GM21515 (cell line): ENCODE measurements at regions not wholly inside any gene's neighbourhood (a gene's known extent, or its start where the extent isn't known, plus 50 kb on each side); places are given as distances from the start of the nearest gene placed in this dataset.

Experiments used
- ATAC-seq: cut with Tn5 transposase; IDR thresholded peaks from one replicate; pipeline ENCODE4 v1.9.1; 2021; ENCODE audit not compliant: unreplicated experiment

DNA sequence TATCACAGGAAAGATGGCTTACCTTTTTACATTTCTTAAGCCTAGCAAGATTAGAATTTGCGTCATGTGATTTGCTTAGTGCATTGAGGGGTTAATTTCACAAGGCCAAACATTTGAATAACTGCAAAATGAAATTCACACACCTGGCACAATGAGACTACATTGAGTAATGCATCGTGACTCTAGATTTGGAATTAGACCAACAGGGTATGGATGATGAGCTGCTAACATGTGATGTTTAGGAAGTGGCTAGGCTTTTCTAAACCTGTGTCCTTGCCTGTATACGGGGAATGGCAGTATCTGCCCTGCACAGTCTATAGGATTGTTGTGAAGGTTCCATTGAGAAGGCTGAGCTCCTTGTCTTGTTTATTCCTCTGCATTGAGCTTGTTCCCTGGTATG lies 160.1 kb downstream of the MFSD1 start:
- no peak for ATAC-seq

DNA sequence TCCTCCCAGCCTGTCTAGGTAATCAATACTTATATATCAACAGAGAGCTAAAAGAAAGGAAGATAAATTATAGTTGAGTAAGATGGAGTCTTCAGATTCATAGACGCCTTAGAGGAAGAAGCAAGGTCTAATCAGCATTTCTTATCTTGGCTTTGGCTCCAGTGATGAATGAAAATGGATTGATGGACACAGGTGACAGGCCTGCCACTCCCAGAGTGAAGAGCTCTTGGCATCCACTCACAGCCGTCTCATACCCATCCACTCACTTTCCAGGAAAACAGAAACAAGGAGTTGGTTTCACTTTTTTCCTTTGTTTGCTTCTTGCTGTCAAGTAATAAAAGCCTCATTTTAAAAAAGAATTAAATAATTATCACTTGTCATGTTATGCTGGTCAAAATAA lies 168.2 kb downstream of the MFSD1 start:
- ATAC-seq, result no peak

DNA sequence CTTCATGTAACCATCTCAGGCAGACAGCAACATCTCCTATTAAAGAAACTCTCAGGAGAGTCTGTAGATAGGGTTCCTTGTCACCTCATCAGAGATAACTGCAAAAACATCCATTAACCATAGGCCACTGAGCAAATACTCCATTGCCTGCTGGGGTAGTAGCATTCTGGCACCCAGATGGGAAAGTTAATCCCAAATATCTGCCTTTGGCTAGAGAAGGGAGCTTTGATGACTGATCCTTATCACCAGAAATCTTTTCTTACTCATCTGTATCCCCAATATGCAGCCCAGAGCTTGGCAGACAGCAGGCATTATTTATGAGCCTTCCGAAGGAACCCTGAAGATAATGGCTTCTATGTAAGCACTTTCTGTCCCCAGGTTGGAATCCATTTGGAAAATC lies 173.1 kb downstream of the MFSD1 start:
- ATAC-seq, result no peak

DNA sequence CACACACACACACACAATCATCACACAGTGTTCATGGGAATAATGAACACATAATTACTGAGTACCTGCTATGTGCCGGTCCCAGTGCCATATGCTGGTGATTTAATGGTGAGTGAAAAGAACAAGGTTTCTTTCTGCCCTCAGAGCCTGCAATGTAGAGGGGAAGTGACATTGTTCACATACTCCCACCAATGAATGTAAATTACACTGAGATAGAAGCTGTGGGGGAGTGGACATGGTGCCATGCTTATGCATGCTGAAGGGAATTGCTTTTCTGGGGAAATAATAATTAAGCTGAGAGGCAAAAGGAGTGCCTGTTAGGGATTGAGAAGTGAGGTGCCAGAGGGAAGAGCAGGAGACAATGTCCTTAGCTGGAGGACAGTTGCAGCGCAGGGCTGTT lies 175.1 kb downstream of the MFSD1 start:
- no peak for ATAC-seq

DNA sequence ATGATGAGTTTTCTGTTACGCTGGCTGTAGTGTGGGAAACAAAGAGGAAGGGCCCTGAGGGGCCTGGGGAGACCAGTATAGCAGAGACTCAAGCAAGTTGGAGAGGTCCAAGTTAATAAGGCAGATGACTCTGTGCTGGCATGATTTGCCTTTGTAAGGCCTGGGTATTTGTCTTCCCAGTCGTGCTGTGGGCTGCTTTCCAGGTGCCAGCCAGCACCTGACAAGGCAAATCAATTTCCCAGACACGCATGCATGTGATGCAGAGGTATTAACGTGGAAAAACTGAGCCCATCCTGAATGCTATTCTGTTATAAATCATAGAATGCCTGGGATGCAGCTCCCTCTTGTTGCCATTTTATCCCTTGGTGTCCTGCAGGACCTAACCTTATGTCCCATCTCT lies 175.6 kb downstream of the MFSD1 start:
- no peak for ATAC-seq

DNA sequence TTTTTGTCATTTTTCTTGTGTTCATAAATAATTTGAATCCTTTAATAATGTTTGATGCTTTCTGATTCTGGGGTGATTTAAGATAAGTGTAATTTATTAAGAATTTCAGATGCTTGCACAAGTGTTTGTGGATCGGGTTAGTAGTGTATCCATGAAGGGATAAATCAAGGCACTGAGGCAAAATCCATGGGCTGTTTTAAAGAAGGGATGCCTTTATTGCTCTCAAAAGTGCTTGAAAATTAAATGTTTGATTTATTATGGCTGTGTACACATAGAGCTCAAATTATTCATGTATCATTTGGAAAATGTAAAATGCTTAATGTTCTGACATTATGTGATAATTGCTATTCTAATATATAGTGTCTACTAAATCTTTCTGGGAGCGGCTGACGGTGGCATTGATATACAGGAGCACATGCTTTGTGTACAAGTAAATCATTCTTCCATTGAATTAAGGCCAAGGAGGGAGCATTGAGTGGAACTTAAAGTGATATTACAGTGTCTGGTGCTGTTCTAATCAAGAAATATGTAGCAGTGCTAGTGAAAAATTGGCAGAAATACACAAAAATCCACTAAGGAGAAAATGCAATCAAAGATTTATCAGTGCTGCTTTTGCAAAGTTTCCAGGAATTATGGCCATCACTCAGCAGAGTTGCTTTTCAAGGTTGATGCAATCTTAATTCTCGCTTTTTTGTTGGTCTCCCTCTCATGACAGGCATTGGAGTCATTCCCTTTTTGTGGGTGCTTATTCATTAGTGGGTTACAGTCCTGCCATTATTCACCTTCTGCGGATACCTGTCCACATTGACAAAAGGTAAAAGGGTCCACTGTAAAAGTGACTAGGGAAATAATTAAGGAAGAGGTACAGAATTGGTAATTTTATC lies 181.6 kb downstream of the MFSD1 start:
- no peak for ATAC-seq

DNA sequence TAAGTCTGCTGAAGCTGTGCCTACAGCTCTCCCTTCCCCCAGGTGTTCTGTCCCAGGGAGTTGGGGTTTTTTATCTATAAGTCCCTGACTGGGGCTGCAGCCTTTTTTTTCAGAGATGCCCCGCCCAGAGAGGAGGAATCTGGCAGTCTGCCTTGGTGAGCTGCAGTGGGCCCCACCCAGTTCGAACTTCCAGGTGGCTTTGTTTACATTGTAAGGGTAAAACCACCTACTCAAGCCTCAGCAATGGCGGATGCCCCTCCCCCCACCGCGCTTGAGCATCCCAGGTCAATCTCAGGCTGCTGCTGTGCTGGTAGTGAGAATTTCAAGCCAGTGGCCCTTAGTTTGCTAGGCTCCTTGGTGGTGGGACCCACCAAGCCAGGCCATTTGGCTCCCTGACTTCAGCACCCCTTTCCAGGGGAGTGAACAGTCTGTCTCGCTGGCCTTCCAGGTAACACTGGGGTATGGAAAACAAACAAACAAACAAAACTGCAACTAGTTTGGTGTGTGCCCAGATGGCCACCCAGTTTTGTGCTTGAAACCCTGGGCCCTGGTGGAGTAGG lies 189.4 kb downstream of the MFSD1 start:
- ATAC-seq, result no peak

DNA sequence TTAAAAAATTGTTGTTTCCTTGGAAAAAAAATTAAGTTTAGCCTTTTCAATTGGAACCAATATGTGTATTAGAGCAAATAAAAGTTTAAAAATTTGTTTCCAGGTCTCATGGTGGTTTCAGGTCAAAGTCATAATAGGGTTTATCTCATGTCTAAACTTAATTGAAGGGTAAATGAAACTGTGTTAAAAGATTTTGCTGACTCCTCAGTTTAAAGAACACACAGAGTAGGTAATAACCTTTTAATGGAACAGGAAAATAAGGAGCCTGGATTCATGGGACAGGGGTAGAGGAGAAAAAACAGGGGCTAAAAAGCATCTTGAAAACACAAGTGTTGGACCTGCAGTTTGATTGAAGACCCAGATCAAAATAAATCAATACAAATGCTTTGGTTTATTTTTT lies 190.6 kb downstream of the MFSD1 start:
- no peak for ATAC-seq

DNA sequence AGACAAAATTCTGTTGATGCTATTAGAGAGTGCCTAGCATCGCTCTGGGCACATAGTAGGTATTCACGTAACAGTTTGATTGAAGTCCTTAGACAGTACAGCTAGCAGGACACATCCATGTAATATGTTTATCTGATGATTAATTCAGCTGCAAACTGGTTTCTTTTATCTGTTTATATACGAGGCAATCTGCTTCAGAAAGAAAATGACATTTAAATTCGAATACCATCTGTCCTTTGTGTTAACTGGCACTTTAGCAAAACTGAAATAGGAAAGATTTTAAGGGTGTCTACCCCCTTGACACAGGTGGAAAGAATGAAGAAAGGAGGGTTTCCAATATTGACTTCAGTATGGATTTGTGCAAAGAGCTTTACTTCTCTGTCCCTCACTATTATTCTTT lies 192.5 kb downstream of the MFSD1 start:
- ATAC-seq, result no peak

DNA sequence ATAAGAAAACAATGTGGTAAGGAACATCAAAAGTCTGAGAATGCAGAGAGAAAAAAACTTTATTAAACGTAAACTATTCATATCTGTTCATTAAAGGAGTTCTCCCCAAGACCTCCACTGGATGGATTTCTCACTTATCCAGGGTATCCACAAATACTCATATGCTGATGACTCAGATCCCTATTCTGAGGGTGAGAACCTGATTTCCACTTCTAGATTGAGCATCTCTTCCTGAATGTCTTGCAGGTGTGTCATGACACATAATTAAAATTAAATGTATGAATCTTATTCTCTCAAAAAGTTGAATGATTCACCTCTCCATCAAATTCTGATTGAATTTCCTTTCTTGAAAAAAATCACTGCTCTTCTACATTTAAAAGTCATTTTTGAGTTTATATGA lies 199.9 kb downstream of the MFSD1 start:
- ATAC-seq, result no peak

DNA sequence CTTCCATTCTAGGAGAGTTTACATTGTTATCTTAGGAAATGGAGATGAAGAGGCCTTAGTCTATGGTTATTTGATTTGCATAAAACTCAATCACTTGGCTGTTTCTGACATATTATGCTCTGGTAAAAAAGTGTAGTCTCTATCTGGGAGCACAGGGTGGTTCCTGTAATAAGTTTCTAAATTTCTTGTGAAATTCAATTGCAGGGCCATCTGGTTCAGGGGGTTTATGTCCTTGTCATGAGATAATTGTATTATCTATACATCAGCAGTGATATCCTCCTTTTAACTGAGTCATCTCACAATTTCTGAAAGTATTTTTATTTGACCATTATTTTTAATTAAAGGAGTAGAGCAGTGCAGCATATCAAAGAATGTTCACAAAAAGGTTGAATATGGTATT lies 203.3 kb downstream of the MFSD1 start:
- ATAC-seq, result no peak

DNA sequence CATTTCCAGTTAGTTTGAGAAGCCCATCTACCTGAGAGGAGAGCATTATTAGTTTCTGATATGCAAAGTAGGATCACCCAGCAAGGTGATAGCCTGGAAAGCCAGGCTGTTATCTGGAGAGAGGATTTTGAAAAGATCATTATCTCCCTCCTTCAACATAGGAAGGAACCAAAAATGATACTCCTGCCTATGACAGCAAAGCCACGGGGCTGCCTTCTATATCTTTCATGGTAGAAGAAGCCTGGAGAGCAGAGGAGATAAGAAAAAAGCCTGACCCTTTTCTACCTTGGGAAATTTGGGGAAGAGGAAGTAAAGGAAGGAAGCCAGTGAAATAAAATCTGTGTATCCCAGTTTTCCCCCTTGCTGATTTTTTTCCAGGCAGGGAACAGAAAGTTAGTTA lies 205.5 kb downstream of the MFSD1 start:
- ATAC-seq, result no peak

DNA sequence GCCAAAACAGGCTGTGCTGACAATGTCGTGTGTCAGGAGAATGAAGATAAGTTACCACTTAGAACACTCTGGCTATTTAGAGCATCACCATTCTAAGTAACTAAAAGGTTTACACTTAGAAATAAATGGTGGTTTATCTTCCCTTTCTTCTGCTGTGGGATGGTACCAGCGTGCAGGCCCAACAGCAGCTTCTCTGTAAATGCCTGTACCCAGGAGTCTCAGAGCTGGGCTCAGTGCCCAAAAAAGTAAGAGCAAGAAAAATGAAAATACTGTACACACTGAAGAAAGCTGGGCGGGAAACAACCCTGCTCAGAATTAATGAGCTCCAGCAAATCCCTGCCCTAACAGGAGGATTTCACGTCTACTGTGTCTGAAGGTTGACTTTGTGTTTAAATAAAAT lies 206.5 kb downstream of the MFSD1 start:
- ATAC-seq, result no peak

DNA sequence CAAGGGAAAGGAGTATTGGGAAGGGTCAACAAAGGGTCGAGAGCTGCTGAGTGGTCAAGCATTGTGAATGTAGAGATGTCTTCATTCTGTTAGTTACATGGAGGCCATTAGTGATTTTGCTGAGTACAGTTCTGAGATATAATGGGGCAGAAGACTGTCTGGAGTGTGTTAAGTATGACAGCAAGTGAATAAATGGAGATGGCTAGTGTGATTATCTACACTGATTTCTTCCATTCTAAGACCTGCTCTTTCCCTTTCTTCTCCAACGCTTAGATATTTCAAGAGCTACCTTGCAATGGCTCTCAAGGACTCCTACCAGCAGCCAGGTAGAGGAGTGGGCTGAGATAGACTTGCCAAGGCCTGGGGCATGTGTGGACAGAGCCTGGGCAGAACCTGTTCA lies 216.5 kb downstream of the MFSD1 start:
- ATAC-seq, result no peak

DNA sequence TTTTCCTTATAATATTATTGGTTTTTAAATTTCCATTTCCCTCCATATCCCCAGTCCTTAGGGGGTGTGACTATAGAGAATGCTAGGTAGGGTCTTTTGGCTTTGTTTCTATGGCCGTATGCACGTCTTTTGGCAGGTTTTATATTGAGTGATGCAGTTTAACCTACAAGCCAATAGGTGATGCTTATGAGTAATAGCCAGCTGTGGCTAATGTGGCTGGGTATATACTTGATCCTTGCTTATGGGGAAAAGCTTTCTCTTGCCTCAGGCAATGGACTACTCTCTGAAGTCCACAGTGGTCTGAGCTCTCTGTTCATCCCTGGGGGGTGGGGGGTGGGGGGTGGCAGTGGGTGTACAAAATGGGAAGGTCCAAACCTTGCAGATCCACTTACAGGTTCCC lies 223.9 kb downstream of the MFSD1 start:
- ATAC-seq, result no peak

DNA sequence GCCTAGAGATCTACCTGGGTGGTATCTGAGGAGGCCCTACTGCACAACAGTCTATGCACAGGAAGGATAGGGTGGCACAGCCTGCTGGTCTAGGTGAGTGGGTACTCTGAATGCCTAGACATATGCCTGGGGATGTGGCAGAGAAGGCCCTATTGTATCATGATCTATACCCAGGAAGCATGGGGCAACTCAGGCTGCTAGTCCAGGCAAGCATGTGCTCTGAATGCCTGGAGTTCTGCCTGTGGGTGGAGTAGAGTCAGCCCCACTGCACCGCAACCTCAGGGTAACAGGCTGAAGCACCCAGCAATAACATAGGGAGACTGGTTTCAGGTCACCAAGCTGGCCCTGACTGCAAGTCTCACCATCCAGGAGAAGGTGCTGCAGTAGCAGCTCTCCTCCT lies 224.7 kb downstream of the MFSD1 start:
- no peak for ATAC-seq

DNA sequence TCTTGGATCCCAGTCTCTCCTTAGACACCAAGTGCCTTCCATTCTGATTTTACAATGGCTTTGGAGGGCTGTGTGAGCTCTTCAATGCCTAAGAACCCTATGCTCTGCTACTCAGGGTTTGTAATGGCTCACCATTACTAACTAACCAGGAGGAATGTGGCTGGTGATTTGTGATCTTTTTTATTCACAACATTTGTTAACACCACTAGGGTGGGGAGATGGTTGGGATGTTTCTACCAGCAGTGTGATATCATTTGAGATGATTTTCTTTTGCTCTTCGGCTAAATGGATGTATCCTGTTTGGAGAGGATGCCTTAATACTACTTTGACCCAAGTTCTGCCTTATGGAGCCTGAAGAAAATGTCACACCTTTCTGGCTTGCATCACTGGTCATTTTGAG lies 226.9 kb downstream of the MFSD1 start:
- peak; percentile 6 for ATAC-seq

DNA sequence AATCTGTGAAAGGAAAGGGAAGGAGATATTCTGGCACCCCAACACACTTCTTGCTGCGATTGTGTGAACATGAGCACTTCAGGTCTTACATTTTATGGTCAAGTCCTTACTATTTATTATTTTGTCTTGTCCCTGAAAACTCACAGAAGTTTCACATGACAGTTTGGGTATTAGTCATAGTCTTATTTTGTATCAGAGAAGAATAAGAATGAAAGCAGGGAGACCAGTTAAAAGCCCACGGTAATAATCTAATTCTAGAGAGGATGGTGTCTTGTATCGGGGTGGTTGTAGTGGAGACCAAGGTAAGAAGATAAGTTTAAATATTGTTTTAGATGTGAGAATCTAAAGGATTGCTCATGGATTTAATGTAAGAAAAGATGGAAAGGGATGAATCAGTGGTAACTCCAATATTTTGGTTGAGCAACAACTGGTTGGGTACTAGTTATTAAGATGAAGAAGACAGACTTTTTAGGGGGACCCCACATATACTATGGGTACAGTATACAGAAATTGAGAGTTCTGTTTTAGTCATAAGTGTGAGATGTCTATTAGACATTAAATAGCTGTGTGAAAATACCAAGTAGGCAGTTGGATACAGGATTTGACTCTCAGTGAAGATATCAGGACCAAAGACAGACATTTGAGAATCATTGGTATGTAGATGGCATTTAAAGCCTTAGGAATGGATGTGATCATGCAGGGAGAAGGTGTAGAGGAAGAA lies 227.6 kb downstream of the MFSD1 start:
- ATAC-seq, result peak; percentile 79

DNA sequence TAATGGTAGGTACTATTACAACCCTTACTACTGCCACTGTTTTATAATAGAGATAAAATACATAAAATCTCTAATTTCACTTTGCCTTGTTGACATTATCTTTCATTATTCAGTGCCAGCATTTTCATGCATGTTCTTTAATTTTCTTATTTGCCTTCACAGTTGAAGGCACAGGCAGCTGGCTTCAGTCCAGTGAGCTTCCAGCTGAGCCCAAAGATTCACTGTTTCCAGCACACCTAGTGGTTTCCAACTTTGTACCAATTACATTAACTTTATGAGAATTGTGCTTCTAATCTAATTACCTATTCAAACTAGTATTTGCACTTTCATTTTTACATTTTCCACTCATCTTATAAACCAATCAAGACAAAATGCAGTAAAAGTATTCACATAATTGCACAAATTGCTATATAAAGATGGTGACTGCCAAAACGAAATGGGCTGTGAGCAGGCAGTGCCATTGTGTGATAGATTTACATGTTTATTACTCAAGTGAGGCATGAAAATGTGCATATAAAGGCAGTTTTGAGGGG lies 228.3 kb downstream of the MFSD1 start:
- ATAC-seq, result no peak

DNA sequence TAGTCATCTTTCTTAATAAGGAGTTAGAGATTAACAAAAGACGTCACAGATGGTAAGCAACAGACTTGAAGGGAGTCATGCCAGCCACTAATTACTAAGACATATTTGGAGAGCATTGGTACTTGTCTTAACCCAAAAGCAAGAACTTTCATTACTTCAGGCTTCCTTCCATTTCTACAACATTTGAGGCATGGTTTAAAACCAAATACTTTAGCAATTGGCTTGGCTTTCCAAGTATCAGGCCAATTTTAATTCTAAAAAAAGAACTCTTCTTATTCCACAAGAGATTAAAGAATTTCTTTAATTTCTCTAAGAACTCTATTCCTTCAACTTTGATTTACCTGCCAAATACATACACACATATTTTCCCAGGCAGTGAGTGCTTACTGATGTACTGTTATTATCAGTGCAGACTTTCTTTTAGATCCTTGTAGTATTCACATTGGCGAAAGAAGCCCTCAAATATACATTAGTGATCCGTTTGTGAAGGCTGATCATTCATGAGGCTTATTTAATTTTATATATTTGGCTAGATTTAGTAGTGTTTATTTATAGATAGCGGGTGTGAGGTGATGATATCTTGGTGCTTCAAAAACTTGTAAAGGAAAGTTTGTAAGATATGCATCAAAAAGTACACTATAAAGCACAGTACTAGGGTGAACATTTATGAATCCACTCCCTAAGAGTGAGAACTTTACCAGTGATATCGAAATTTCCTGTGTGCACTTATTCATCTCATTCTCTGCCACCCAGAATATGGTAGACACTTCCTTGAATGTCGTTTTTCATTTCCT lies 229.2 kb downstream of the MFSD1 start:
- no peak for ATAC-seq

DNA sequence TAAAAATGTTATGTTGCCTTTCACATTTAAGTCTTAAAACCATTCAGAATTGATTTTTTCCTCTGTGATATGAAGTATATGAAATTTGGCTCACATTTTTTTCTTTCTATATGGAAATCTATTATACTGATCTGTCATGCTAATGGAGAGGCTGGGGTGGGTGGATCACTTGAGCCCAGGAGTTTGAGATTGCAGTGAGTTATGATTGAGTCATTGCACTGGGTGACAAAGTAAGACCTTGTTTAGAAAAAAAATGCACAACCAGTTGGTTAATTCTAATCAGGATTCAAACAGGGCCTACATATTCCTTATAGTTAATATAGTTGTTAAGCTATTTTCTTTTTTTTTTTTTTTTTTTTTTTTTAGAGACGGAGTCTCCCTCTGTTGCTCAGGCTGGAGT lies 230.5 kb downstream of the MFSD1 start:
- no peak for ATAC-seq
